CD4-positive, alpha-beta T cell treated with Interleukin-10 for 1 hour (primary cell): ENCODE measurements at regions not wholly inside any gene's neighbourhood (a gene's known extent, or its start where the extent isn't known, plus 50 kb on each side); places are given as distances from the start of the nearest gene placed in this dataset.

Experiments used
- DNase-seq: peaks from one replicate; pipeline ENCODE4 v3.0.0-alpha.2; 2020

GRCh38 chr4:38230821-38231563 lies 270.8 kb downstream of the PTTG2 start:
- no peak for DNase-seq

GRCh38 chr4:38231626-38232025 lies 271.4 kb downstream of the PTTG2 start:
- DNase-seq, result no peak

- no peak for DNase-seq
These were observed 272.5 kb downstream of the PTTG2 start for GRCh38 chr4:38232741-38233140.

GRCh38 chr4:38233727-38234480 lies 273.7 kb downstream of the PTTG2 start:
- DNase-seq, result no peak

DNA sequence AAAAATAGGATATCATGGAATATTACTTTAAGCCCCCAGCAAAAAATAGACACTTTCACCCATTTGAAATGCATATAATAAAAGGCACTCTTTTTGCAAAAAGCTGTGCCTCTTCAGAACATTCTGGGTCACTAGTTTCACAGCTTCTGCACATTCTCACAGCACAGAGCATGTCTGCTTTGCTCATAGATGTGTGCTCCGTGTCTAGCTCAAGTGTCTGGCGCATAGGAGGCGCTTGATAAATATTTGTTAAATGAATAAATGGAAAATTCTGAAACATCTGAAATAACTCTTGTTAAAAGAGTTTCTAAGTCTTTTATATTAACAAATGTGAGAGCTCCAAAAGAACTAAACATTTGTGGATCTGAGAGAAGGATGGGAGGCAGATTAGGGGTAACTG lies 275.2 kb downstream of the PTTG2 start:
- DNase-seq, result no peak

GRCh38 chr4:38236003-38236402 lies 275.8 kb downstream of the PTTG2 start:
- no peak for DNase-seq

GRCh38 chr4:38236503-38236902 lies 276.3 kb downstream of the PTTG2 start:
- no peak for DNase-seq

- DNase-seq, result no peak
These were observed 276.9 kb downstream of the PTTG2 start for GRCh38 chr4:38237139-38237538.

DNA sequence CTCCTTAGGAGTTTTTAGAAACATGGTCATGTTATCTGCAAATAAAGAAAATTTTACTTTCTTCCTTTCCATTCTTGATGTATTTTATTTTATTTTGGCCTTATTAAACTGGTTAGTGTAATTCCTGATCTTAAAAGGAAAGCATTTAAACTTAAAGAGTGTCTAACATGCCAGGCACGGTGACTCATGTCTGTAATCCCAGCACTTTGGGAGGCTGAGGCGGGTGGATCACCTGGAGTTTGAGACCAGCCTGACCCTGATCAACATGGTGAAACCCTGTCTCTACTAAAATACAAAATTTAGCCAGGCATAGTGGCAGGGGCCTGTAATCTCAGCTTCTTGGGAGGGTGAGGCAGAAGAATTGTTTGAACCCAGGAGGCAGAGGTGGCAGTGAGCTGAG lies 281.3 kb downstream of the PTTG2 start:
- DNase-seq, result no peak

- no peak for DNase-seq
These were observed 281.9 kb downstream of the PTTG2 start for GRCh38 chr4:38242101-38242500.

GRCh38 chr4:38242822-38243387 lies 282.7 kb downstream of the PTTG2 start:
- DNase-seq, result peak; percentile 16

DNA sequence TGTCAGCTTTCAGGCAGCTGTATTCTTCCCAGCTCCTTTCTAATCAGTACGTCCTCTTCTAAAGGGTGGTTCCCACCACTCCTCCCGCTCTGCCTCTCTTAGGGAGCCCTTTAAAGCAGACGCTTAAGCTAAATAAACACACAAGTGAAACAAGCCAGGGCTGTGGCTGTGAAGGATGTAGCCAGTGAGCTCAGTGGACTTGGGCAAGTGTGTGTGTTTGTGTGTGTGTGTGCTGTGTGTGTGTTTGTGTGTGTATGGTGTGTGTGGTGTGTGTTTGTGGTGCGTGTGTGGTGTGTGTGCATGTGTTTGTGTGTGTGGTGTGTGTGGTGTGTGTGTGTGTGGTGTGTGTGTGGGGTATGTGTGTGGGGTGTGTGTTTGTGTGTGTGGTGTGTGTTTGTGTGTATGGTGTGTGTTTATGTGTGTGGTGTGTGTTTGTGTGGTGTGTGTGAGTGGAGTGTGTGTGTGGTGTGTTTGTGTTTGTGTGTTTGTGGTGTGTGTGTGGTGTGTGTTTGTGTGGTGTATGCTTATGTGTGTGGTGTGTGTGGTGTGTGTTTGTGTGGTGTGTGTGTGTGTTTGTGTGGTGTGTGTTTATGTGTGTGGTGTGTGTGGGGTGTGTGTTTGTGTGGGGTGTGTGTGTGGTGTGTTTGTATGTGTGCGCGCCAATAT lies 283.3 kb downstream of the PTTG2 start:
- DNase-seq, result no peak

DNA sequence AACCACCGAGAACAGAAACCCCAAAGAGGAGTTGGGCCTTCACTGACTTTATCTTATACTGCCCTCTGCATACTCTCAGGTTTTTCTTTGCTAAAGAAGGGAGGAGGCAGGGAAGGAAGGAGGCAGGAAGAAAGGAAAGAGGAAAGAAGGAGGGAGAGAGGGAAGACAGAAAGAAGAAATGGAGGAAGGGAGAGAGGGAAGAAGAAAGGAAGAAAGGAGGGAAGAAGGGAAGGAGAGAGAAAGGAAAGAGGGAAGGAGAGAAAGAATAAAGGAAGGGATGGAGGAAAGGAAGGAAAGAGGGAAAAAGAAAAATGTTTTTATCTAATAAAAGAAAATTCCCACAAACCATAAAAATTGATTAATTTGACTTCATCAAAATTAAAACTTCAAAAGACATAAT lies 294.6 kb downstream of the PTTG2 start:
- DNase-seq, result no peak

DNA sequence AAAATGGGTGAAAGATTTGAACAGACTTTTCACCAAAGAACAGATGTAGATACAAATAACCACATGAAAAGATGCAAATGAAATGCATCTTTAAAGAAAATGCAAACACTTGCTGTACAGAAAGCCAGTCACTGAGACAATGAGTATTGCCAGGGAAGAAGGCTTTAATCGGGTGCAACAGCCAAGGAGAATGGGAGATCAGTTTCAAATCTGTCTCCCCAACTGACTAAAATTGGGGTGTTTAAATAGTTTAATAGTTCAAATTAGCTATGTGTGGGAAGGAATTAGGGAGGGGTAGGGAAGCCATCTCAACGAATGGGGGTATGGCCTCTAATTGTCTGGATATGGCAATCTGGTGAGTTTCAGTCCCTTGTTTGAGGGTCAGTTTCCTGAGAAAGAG lies 295.4 kb downstream of the PTTG2 start:
- DNase-seq, result no peak

GRCh38 chr4:38266616-38267015 lies 306.4 kb downstream of the PTTG2 start:
- DNase-seq, result no peak

GRCh38 chr4:38268108-38268820 lies 308.1 kb downstream of the PTTG2 start:
- no peak for DNase-seq

DNA sequence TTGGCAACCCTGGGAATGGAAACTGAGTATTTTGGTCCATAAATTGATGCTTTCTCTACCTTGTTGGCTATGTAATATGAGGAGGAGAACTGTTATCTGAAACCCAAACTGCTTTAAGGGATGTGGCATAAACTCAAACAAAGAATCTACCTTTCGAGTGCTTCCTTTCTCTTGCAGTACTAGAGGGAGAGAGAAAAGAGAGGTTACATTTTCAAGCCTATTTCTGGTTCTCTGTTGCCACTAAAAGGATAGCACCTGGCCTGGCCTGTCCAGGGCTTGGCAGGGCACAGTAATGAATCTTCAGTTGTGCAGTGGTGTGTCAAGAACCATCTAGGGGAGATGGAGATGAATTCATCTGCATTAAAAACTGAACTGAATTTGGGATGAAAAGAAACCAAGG lies 308.6 kb downstream of the PTTG2 start:
- no peak for DNase-seq

GRCh38 chr4:38273407-38273806 lies 313.2 kb downstream of the PTTG2 start:
- no peak for DNase-seq

GRCh38 chr4:38275331-38276100 lies 315.3 kb downstream of the PTTG2 start:
- no peak for DNase-seq

DNA sequence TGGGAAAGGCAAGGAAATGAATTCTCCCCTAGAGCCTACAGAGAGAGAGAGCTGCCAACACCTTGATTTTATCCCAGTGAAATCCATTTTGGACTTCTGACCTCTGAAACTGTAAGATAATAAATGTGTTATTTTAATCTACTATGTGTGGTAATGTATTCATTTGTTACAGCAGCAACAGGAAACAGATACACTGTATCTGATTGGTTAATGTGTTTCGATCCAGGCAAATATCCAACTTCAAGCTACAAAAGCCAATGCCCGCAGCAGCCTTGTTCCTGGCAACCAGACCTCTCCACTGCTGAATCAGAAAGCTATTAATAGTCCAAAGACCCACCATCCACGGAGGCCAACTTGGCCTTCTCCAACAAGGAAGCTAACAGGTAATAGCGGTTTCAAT lies 318.1 kb downstream of the PTTG2 start:
- no peak for DNase-seq

DNA sequence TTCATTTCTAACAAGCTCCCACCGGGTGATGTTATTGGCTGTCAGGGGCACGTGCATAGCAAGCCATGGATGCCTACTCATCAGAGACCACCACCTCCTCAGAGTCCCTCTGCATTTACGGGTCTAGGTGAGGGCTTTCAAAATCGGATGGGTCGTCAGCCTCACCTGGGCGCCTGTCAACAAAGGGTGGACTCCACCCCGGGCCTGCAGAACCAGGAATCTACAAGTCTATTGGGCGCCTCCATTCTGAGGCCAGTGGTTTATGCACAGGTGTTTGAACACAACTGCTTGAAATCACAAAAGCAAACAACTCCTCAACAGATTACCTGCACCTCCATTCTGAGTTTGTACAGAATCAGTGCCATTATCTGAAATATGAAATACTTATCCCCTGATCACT lies 318.9 kb downstream of the PTTG2 start:
- no peak for DNase-seq

DNA sequence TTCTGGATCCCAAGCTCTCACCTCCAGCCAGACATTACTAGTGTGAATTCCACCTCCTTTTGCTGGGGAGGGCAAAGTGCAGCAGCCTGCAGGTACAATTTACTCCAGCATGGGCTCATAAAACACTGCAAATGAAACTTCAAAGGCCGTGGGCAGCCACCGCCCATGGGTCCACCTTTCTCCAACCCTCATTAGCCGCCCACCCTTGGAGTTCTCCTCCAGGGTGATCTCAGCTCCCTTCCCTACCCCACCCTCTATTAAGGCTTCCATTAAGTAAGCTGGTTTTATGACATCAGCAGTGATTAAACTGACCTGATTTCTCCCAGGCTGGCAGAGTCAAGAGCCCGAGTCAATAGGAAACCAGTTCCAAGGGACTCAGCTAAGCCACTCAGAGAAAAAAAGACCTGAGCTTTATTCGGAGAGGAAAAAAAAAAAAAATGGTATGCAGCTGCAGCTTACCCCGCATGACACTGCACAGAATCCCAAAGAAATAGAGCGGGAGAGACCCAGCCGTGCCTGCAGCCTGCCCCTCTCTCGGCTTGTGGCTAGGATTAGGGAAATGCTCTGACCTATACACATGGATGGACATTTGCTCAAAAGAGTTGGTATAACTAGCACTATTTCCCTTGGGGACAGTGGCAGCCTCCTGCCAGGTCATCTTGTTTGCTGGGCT lies 319.6 kb downstream of the PTTG2 start:
- no peak for DNase-seq
